Fibroblast of lung (primary cell): ENCODE measurements at regions not wholly inside any gene's neighbourhood (a gene's known extent, or its start where the extent isn't known, plus 50 kb on each side); places are given as distances from the start of the nearest gene placed in this dataset.

Source experiments
- DNase-seq, 2 donors: peaks; one replicate each; pipeline versions ENCODE4 v3.0.0 to v3.0.0-alpha.2; 2010; ENCODE audit warnings: low read depth in 2 of 2
- H2AFZ ChIP-seq: 2 replicates; pipeline ENCODE4 v1.5.1; 2012; ENCODE audit warnings: low read length, control low read depth, inconsistent platforms
- H3K27ac ChIP-seq: 2 replicates; pipeline ENCODE4 v1.5.1; 2011; ENCODE audit warnings: low read length, control low read depth; ENCODE audit not compliant: insufficient read depth
- H3K27me3 ChIP-seq: 2 replicates; pipeline ENCODE4 v1.5.1; 2011; ENCODE audit warnings: mild to moderate bottlenecking, low read length; ENCODE audit not compliant: control insufficient read depth, insufficient read depth
- H3K36me3 ChIP-seq: 2 replicates; pipeline ENCODE4 v1.5.1; 2011; ENCODE audit warnings: low read length; ENCODE audit not compliant: control insufficient read depth, insufficient read depth
- H3K4me1 ChIP-seq: 2 replicates; pipeline ENCODE4 v1.5.1; 2011; ENCODE audit warnings: low read length; ENCODE audit not compliant: control insufficient read depth, insufficient read depth; ENCODE audit errors: extremely low read depth
- H3K4me2 ChIP-seq: 2 replicates; pipeline ENCODE4 v1.5.1; 2011; ENCODE audit warnings: low read length, control low read depth; ENCODE audit not compliant: insufficient read depth; ENCODE audit errors: extremely low read depth
- H3K4me3 ChIP-seq, 4 experiments: fragments of 200-600 bp in 1 of 4; sonication (generic) in 1 of 4; replicated peaks in 1 of 4; 2 replicates each; pipeline ENCODE4 v1.5.1; 2011 to 2016; ENCODE audit warnings: low read length in 4 of 4, low read depth in 3 of 4, mild to moderate bottlenecking in 3 of 4, control low read depth in 2 of 4, inconsistent platforms in 1 of 4, mixed read lengths in 1 of 4; ENCODE audit not compliant: insufficient read depth in 1 of 4; ENCODE audit errors: control extremely low read depth in 1 of 4
- H3K79me2 ChIP-seq: 2 replicates; pipeline ENCODE4 v1.5.1; 2012; ENCODE audit warnings: mild to moderate bottlenecking, low read length, inconsistent platforms; ENCODE audit not compliant: control insufficient read depth, insufficient read depth
- H3K9ac ChIP-seq: 2 replicates; pipeline ENCODE4 v1.5.1; 2011; ENCODE audit warnings: mild to moderate bottlenecking, low read length, control low read depth; ENCODE audit not compliant: insufficient read depth
- H3K9me3 ChIP-seq: 2 replicates; pipeline ENCODE4 v1.5.1; 2012; ENCODE audit warnings: low read depth, low read length; ENCODE audit not compliant: control insufficient read depth, insufficient read depth
- H4K20me1 ChIP-seq: 2 replicates; pipeline ENCODE4 v1.5.1; 2011; ENCODE audit warnings: low read length; ENCODE audit not compliant: control insufficient read depth, insufficient read depth; ENCODE audit errors: extremely low read depth
- CTCF ChIP-seq, 2 donors: IDR thresholded peaks in 1 of 2; conservative IDR thresholded peaks in 1 of 2; 1 replicate in 1 of 2; 2 replicates in 1 of 2; pipeline ENCODE4 v1.5.1; 2011 to 2012; ENCODE audit warnings: low read length in 2 of 2, control low read depth in 1 of 2, inconsistent platforms in 1 of 2, low read depth in 1 of 2, mild to moderate bottlenecking in 1 of 2
- EZH2 ChIP-seq: IDR thresholded peaks from 2 replicates; pipeline ENCODE4 v1.5.1; 2012; ENCODE audit warnings: low read length, control low read depth, mild to moderate bottlenecking; ENCODE audit errors: missing control alignments

DNA sequence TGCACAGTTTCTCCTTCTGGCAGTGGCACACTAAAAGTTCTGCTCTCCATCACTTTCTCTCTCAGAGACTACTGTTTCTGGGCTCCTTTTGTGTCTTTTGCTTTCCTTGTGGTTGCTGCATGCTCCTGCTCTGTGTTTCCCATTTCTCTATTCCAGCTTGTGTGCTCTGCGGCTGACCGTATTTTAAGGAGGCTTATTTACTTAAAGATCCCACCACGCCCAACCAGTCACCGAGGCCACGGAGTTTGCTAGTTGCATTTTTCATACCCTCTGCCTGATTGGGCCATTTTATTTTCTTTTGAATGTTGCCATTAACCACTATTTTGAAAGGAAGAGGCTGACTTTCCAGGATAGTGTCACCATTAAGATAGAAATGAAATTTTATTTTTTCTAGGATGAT, 626.4 kb upstream of the MMS22L start:
- Histone ChIP-seq H3K27ac (no peak overlapping the region), H3K27me3 (no peaks in the 10 kb centered on the region), H3K4me1 (no peaks in the 10 kb centered on the region), H2AFZ (no peak overlapping the region), H3K4me2 (no peak overlapping the region), H3K9me3 (no peaks in the 10 kb centered on the region), H3K36me3 (no peaks in the 10 kb centered on the region), H3K79me2 (no peaks in the 10 kb centered on the region), H3K9ac (no peak overlapping the region), H3K4me3 (no peak overlapping the region), H4K20me1 (no peaks in the 10 kb centered on the region)
- DNase-seq: no peak
- no peak for TF ChIP-seq EZH2
- no peak for TF ChIP-seq CTCF (conservative IDR thresholded peaks at IDR 0.05 in 1 of 2, IDR thresholded peaks at IDR 0.05 in 1 of 2; ENCODE audit: low read depth in 1 of 2, low read length in 2 of 2)

GRCh38 chr6:97913721-97914120, 630.7 kb upstream of the MMS22L start:
- no peaks in the 10 kb centered on the region for H3K79me2 ChIP-seq
- no peak overlapping the region for H2AFZ ChIP-seq
- H3K27me3 ChIP-seq: no peaks in the 10 kb centered on the region
- H3K4me2 ChIP-seq: no peak overlapping the region
- H3K9ac ChIP-seq: no peak overlapping the region
- no peak overlapping the region for H3K4me3 ChIP-seq
- no peaks in the 10 kb centered on the region for H3K9me3 ChIP-seq
- DNase-seq: no peak
- H3K27ac ChIP-seq: no peak overlapping the region
- H3K36me3 ChIP-seq: no peaks in the 10 kb centered on the region
- no peak for TF ChIP-seq CTCF (conservative IDR thresholded peaks at IDR 0.05 in 1 of 2, IDR thresholded peaks at IDR 0.05 in 1 of 2; ENCODE audit: low read depth in 1 of 2, low read length in 2 of 2)
- TF ChIP-seq EZH2: no peak
- no peaks in the 10 kb centered on the region for H4K20me1 ChIP-seq
- no peaks in the 10 kb centered on the region for H3K4me1 ChIP-seq

DNA sequence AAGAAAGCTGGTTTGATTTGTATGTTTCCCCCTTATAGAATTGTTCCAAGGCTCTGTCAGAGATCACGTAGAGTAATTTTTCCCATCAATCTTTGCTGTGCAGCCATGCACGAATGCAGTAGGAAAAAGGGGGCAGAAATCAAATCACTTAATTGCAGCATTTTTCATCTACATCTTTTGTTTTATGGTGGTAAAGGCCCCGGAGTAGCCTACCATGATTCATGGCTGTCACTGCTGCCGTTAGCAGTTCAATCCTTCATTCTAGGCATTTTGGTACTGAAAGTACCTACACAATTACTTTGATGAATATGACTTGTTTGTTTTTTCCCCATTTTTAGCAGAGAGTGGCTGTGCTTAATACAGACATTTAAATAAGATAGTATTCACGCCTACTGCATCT, 631.9 kb upstream of the MMS22L start:
- Histone ChIP-seq H2AFZ (no peak overlapping the region), H3K4me1 (no peaks in the 10 kb centered on the region), H3K9me3 (no peaks in the 10 kb centered on the region), H3K79me2 (no peaks in the 10 kb centered on the region), H3K27ac (no peak overlapping the region), H3K4me3 (no peak overlapping the region), H3K4me2 (no peak overlapping the region), H4K20me1 (no peaks in the 10 kb centered on the region), H3K9ac (no peak overlapping the region), H3K36me3 (no peaks in the 10 kb centered on the region), H3K27me3 (no peaks in the 10 kb centered on the region)
- DNase-seq: no peak
- TF ChIP-seq EZH2: no peak
- TF ChIP-seq CTCF (conservative IDR thresholded peaks at IDR 0.05 in 1 of 2, IDR thresholded peaks at IDR 0.05 in 1 of 2; ENCODE audit: low read depth in 1 of 2, low read length in 2 of 2): no peak
